Stimulated activated CD4-positive, alpha-beta T cell treated with anti-CD3 and anti-CD28 coated beads, Interleukin-15, amount 100 ng/mL, for 24 hours (primary cell): ENCODE measurements at regions not wholly inside any gene's neighbourhood (a gene's known extent, or its start where the extent isn't known, plus 50 kb on each side); places are given as distances from the start of the nearest gene placed in this dataset.
"Not testable (repeated sequence)": the region's sequence is repeated elsewhere in the genome, so short reads cannot be mapped to it uniquely, and the experiment has no call there.

Experiments used
- DNase-seq: peaks from one replicate; pipeline ENCODE4 v3.0.0-alpha.2; 2020

GRCh38 chr3:28110869-28111268, 130.6 kb upstream of the CMC1 start:
- DNase-seq, result no peak

DNA sequence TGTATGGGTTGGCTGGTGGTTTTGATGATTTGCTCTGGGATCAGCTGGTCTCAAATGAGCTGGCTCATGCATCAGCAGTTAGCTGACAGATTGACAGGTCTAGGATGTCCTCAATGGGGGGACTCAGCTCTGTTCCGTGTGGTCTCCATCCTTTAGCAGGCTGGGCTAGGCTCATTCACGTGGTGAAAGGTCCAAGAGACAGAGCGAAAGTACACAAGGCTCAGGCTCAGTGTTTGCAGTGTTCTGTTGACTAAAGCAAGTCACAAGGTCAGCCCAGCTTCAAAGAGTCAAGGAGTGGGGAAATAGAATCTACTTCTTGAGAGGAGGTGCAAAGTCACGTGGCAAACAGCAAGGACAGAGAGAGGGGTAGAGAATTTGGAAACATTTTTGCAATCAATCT, 126.5 kb upstream of the CMC1 start:
- DNase-seq, result no peak

- no peak for DNase-seq
Measured at GRCh38 chr3:28115316-28115715, 126.1 kb upstream of the CMC1 start.

GRCh38 chr3:28117598-28117997, 123.8 kb upstream of the CMC1 start:
- DNase-seq, result no peak

- no peak for DNase-seq
Measured at GRCh38 chr3:28118087-28118486, 123.3 kb upstream of the CMC1 start.

DNA sequence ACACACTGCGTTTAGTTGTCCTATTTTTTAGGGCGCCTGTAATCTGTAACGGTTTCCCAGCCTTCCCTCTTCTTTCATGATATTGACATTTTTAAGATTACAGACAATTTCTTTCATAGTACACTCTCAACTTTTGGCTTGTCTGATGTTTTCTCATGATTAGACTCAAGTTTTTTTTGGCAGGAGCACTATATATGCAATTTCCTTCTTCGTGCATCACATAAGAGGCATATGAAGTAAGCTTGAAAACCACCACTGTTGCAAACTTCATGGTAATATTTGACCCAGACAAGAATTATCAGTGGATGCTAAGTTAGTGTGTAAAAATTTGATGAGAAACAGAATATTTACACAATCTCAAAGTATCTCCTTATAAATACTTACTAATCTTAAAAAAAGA, 119.2 kb upstream of the CMC1 start:
- DNase-seq, result no peak

DNA sequence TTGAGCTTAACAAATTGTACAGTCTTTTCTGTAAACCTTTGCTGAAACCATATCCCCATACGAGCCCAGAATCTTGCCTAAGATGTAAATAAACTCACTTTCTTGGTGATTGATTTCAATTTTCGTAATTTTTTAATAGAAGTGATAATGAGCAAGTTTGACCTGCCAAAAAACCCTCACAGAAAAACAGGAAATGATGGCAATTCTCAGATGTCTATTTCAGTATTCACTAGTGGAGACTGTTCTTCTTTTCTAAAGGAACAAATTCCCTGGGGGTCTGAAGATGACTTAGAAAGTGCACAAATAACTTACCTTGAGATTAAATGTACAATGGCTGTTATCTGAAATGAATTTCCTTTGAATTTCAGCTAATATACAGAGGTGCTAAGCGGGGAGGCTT, 116.5 kb upstream of the CMC1 start:
- DNase-seq, result no peak

GRCh38 chr3:28125342-28125741, 116.1 kb upstream of the CMC1 start:
- DNase-seq, result no peak

- DNase-seq, result no peak
Measured at GRCh38 chr3:28130836-28131235, 110.6 kb upstream of the CMC1 start.

- no peak for DNase-seq
Measured at GRCh38 chr3:28132941-28133340, 108.5 kb upstream of the CMC1 start.

- no peak for DNase-seq
Measured at GRCh38 chr3:28134198-28134597, 107.2 kb upstream of the CMC1 start.

DNA sequence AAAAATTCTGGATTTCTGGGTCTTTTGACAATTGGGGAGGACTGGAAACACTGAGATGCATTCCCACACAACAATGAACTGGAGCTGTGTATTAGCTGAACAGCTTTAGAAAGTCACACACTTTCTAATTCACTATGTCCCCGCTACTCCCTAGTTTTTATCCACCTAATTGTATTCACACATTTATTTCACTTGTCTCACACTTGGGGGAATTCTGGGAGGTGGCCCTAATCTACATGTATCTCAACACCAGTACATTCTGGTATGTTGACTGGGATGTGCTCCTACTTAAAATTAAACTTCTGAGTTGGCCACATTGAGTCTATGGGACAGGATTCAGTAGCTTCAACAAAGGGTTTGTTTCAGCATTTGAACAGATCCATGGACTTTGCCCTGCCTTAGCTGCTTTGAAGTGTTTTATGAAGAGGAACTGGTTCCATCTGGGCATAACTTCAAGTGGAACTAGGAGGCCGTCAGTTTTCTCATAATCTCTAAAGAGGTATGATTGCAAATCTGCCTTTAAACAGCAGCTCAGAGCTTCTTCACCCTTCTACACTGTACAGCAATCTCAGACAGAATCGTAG, 106.5 kb upstream of the CMC1 start:
- no peak for DNase-seq

DNA sequence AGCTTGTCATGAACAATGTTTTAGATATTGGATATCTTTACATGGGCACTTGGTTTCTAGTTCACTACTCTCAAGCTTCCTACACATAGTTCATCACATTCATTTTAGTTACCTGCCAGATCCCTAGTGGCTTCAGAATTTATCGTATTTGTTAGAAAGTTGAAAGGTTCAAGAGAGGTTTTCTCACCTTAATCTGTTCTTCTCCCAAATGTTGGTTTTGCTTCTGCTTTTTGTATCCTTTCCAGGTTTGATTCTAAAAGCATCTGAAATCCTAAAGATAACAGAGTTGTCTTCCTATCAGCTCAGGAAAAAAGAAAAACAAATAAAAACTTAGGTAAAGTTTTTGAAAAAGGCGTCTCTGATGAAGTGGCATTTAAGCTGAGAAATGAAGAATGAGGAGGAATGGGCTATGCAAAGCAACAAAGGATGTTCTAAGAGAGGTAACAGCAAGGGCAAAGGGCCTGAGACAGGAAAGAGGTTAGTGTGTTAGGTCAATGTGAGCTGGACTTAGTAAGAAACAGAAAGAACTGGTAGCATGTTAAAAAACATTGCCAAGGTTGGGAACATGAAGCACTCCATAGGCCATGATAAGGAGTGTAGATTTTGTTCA, 104.7 kb upstream of the CMC1 start:
- no peak for DNase-seq

- no peak for DNase-seq
Measured at GRCh38 chr3:28138043-28138610, 103.3 kb upstream of the CMC1 start.

DNA sequence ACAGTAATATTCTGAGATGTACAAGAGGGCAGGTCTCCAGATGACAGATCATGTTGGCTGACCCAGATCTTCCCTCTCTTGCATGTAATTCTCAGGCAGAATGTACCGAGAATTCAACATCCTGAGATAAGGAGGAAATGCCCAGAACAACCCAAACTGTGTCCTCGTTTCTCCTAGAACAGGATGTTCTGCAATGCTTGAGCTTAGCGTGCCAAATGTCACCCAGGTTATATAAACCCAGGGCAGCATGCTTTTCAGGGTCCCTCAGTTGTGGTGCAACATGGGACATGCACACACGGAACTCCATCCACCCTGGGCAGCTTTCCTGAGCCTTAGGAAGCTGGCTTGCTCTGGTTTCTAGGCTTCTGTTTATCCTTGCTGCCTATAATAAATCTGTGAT, 102.1 kb upstream of the CMC1 start:
- no peak for DNase-seq

GRCh38 chr3:28139967-28140634, 101.3 kb upstream of the CMC1 start:
- no peak for DNase-seq

DNA sequence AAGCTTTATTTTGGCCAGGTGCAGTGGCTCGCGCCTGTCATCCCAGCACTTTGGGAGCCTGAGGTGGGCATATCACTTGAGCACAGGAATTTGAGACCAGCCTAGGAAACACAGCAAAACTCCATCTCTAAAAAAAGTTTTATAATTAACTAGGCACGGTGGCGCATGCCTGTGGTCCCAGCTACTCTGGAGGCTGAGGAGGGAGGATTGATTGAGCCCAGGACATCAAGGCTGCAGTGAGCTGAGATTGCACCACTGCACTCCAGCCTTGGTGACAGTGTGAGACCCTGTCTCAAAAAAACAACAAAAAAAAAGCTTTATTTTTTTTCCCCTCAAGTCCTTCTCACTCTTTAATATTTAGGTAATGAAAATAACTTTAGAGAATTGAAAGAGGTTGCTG, 100.8 kb upstream of the CMC1 start:
- DNase-seq, result no peak

DNA sequence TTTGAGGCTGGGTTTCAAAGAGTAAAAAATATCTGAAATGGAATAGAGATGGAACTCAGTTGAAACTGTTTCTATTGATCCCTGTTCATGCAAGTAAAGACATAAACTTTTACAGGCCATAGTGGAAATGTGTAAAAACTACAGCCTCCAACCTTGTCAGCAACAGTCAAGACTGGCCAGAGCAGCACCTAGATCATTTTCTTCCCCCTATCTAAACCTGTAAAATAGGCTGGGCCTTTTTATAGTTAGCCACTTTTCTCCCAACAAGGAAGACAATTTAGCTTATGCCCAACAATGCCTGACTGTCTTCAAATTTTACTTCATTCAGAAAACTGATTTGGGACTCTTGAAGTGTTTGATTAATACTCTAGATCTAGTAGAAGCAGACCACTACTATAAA, 91.5 kb upstream of the CMC1 start:
- DNase-seq, result no peak

GRCh38 chr3:28150465-28151206, 90.8 kb upstream of the CMC1 start:
- DNase-seq, result no peak

GRCh38 chr3:28151207-28151550, 90.2 kb upstream of the CMC1 start:
- DNase-seq, result no peak

DNA sequence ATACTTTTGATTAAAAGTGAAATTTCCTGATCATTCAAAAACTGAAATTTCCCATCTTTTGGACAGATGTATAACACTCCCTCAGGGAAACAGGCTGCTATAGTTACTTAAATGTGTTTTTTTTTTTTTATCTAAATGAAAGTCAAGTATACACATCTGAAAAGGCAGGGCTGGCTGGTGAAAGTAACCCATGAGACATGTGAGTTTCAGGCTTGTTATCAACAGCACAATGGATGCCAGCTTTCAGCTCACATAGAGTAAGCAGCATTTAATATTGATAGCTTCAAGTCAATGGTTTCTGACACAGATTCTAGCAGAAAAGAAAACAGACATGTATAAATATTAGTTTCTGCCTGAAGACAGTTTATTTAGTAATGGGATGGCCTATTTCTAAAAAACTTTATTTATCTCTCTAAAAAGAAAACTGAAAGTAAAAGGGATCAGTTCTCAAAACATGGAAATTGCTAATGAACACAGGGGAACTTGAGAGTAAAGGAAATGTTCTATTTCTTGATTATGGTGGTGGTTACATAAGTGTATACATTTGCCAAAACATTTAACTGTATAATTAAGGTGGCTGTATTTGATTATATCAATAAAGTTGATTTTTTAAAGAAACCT, 89.7 kb upstream of the CMC1 start:
- DNase-seq, result no peak

- no peak for DNase-seq
Measured at GRCh38 chr3:28155631-28156030, 85.8 kb upstream of the CMC1 start.

GRCh38 chr3:28156599-28156998, 84.8 kb upstream of the CMC1 start:
- not testable (repeated sequence) for DNase-seq
